ENCODE measurements at regions not wholly inside any gene's neighbourhood (a gene's known extent, or its start where the extent isn't known, plus 50 kb on each side); places are given as distances from the start of the nearest gene placed in this dataset.

GRCh38 chr6:106804346-106805335, 169.9 kb downstream of the CD24 start:
- TF ChIP-seq, protein P1, sequence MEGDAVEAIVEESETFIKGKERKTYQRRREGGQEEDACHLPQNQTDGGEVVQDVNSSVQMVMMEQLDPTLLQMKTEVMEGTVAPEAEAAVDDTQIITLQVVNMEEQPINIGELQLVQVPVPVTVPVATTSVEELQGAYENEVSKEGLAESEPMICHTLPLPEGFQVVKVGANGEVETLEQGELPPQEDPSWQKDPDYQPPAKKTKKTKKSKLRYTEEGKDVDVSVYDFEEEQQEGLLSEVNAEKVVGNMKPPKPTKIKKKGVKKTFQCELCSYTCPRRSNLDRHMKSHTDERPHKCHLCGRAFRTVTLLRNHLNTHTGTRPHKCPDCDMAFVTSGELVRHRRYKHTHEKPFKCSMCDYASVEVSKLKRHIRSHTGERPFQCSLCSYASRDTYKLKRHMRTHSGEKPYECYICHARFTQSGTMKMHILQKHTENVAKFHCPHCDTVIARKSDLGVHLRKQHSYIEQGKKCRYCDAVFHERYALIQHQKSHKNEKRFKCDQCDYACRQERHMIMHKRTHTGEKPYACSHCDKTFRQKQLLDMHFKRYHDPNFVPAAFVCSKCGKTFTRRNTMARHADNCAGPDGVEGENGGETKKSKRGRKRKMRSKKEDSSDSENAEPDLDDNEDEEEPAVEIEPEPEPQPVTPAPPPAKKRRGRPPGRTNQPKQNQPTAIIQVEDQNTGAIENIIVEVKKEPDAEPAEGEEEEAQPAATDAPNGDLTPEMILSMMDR (IDR thresholded peaks at IDR 0.05) = no peak
- no peak for TF ChIP-seq POLR2A (IDR thresholded peaks at IDR 0.05)

Measured in thyroid gland (tissue), 4 donors.